ENCODE measurements at regions not wholly inside any gene's neighbourhood (a gene's known extent, or its start where the extent isn't known, plus 50 kb on each side); places are given as distances from the start of the nearest gene placed in this dataset.

DNA sequence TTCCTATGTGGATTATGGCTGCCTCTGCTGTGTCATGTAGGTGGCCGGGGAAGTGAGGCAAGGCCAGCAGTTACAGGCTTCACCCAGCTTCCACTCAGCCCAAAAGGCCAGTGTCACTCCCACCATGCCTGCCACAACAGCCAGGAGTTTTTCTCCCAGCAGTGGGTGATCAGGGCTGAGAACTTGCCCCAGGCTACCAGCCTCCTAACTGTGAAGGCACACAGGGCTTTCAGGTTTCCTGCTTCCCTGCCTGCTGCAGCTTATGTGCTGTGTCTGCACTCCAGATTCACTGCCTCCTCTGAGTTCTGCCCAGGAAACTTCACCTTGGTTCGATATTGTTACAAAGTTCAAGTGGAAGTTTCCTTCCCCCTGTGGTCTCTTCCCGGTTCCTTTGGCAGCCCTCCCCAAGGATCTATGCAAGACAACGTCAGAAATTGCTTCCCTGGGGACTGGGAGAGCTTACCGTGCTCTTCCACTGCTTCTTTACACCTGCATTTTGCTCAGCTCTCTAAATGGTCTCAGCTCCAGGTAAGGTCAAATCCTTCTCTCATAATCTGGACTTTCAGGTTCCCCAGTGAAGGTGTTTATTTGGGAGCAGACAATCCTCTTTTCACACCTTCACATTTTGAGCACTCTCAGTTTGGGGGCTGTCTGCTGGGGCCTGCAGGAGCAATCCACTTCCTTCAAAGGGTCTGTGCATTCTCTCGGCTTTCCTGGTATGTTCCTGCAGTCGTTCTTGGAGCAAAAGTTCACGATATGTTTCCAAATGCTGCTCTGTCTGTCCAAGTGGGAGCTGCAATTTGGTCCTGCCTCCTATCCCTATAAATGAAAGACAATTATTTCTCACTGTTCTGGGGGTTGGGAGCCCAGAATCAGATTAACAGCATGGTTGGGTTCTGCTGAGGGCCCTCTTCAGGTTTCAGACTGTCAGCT is 1730.1 kb upstream of the PRR20A start:
- no peak for ATAC-seq (ENCODE audit: poor library complexity)
- DNase-seq: no peak
- intact Hi-C loops (cut with DNase I): no loop called here

DNA sequence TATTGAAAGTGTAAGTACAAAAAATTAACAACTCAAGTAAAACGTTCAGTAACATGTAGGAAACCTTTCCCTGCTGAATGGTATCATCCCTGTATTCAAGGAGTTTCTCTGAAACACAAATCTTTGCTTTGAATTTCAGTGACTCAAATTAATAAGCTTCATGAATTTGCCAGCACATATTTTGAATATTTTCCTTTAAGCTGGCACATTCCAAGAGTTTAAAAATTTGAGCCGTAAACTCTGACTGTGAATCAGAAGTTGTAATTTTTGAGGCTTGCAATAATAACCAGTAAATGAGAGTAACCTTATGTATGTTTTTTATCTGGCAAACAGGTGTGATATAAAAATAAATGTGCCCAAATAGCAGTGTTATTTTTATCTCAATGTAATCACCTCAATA is 1722.6 kb upstream of the PRR20A start:
- DNase-seq: no peak
- intact Hi-C loops (cut with DNase I): no loop called here
- ATAC-seq (ENCODE audit: poor library complexity): no peak

DNA sequence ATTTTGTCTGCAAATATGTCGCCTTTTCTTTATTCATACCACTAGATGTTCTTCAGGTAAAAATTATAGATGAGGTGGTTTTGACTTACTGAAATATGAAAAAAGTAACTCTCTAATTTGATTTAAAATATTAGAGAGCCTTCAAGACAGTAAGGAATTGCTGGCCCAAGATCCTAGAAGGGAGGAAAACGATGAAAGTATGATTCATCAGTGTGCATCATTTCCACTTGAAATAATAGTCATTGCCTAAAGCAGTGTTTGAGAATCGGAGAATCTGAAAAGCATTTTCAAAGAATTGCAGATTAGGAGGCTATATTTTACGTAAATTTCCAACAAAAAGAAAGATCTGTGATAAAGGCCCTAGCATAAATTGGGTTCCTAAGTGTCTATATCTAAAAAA is 1707.9 kb upstream of the PRR20A start:
- DNase-seq (no peak), ATAC-seq (ENCODE audit: poor library complexity) (no peak)
- intact Hi-C loops (cut with DNase I): no loop called here

DNA sequence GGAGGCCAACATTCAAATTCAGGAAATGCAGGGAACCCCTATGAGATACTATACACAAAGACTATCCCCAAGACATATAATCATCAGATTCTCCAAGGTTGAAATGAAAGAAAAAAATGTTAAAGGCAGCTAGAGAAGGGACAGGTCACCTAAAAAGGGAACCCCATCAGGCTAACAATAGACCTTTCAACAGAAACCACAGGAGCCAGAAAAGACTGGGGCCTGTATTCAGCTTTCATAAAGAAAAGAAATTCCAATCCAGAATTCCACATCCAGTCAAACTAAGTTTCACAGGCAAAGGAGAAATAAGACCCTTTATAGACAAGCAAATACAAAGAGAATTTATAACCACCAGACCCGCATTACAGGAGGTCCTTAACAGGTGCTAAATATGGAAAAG is 1703.6 kb upstream of the PRR20A start:
- no peak for ATAC-seq (ENCODE audit: poor library complexity)
- intact Hi-C loops (cut with DNase I): no loop called here
- DNase-seq: no peak

DNA sequence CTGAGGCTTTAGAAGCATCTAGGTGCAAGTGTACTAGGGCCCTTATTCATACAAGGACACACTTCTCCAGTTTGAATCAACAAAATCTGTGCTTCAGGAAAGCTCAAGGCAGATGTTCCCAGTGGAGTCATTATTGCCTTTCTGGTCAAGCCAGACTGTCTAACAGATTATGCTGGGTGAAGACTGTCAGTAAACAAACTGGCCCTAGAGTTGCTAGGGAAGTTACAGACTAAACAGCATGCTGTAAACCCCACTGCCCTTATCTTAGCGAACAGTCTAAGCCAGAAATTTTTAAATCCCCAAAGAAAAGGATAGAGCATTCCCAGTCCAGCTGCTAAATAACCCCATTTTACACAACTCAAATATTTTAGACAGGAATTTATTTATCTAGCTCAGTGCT is 1701.3 kb upstream of the PRR20A start:
- DNase-seq: no peak
- ATAC-seq (ENCODE audit: poor library complexity): no peak
- intact Hi-C loops (cut with DNase I): no loop called here

DNA sequence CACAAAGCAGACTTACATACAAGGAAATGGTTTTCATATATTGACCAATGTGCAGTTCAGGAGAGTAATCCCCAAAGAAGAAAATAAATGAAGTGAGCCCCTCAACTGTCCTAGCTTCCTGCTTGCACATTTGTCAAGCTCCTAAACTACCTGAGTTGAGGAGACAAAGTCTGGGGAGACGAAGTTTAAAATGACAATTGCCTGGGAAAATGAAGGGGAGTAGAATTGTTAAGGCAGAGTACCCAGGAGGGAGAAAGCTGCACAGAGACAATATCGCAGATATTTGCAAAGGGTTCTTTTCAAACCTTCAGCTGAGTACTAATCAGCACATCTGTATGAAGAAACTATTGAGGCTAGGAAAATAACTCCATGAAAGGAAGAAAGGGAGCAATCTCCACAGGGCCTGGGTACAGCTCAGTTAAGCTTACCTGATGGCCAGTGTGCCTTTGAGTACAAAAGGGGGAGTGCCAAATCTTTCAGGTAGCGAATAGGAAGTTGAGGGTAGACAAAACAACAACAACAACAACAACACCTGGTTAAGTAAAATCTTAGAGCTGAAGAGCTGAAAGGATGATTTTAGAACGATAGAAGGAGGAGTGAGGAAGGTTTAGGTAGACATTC is 1700.1 kb upstream of the PRR20A start:
- intact Hi-C loops (cut with DNase I): no loop called here
- ATAC-seq (ENCODE audit: poor library complexity) (no peak), DNase-seq (no peak)

DNA sequence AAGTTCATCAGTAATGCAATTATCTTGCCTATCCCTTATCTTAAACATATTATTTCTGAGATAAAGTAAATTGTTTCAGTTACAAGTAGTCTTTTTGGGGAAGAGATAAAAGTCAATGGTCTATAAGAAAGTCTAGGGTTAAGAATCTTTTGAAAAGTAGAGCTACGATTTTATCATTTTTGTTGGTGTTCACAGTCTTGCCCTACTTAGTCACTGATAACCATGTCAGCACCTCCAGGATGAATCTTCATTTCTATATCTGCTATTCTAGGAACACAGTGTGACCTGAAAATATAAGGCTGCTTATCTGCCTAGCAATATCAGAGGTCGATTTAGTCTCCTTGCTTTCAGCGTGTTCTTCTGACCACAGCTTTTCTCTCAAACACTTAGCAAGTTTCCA is 1676.5 kb upstream of the PRR20A start:
- DNase-seq: no peak
- intact Hi-C loops (cut with DNase I): no loop called here
- ATAC-seq (ENCODE audit: poor library complexity): no peak

GRCh38 chr13:55467476-55467875 is 1673.2 kb upstream of the PRR20A start:
- ATAC-seq (ENCODE audit: poor library complexity) (no peak), DNase-seq (no peak)
- intact Hi-C loops (cut with DNase I): no loop called here

DNA sequence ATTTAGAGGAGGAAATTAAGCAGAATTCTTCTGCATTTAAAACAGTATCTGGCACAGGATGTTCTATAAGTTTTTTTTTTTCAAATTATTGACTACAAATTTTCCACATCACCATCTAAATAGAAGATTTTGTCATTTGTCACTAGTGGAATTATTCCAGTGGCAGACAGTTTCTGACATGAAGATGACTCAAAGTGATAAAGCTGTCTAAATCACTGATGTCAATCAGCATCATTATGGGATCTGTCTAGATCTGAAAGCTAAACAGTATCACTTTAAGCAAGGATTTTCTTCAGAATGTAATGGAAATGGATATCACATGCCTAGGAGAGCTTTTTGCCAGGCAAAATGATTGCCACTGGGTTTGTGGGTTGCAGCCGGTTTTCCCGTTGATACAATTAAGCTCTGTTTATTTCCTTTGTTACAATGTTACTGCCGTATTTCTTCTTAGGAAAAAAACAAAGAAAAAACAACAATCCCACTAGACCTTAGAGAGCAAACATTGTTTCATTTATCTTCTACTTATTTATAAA is 1657.0 kb upstream of the PRR20A start:
- no peak for DNase-seq
- intact Hi-C loops (cut with DNase I): no loop called here
- ATAC-seq (ENCODE audit: poor library complexity): no peak

- no peak for DNase-seq
- ATAC-seq (ENCODE audit: poor library complexity): no peak
- intact Hi-C loops (cut with DNase I): no loop called here
Measured at GRCh38 chr13:55493297-55493696, 1647.4 kb upstream of the PRR20A start.

- no peak for ATAC-seq (ENCODE audit: poor library complexity)
- intact Hi-C loops (cut with DNase I): no loop called here
- no peak for DNase-seq
Measured at GRCh38 chr13:55497486-55497885, 1643.2 kb upstream of the PRR20A start.

GRCh38 chr13:55500694-55501093 is 1640.0 kb upstream of the PRR20A start:
- ATAC-seq (ENCODE audit: poor library complexity): no peak
- intact Hi-C loops (cut with DNase I): no loop called here
- DNase-seq: no peak

DNA sequence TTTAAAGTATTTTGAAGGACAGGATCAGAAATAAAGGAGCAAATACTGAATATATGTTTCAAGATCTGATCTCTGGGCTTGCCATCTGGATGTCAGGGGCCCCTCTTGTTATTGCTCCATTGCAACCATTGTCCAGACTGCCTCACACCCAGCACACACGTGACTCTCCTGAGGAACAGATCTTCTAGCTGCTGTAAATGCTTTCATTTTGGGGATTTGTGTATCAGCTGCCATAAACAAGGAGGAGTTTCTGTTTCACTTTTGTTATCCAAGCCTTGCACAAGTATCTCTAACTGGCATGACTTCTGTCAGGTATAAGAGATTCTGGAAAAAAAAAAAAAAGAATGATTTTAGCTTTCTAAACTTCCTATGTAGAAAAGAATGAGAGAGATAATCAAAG is 1624.1 kb upstream of the PRR20A start:
- ATAC-seq (ENCODE audit: poor library complexity): no peak
- no peak for DNase-seq
- intact Hi-C loops (cut with DNase I): no loop called here

DNA sequence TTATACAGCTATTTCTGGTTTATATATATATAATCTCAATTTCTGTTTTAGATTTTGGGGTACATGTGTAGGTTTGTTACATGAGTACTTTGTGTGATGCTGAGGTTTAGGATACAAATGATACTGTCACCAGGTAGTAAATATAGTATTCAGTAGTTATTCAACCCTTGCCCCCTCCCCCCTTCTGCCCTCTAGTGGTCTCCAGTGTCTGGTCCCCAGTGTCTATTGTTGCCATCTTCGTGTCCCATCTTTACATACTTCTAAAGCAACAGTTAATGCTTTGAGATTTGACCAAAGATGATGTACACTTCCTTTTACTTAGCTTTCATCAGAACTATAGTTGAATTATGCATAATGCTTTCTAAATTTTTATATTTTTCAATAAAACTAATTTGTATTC is 1623.4 kb upstream of the PRR20A start:
- intact Hi-C loops (cut with DNase I): no loop called here
- DNase-seq (no peak), ATAC-seq (ENCODE audit: poor library complexity) (no peak)

DNA sequence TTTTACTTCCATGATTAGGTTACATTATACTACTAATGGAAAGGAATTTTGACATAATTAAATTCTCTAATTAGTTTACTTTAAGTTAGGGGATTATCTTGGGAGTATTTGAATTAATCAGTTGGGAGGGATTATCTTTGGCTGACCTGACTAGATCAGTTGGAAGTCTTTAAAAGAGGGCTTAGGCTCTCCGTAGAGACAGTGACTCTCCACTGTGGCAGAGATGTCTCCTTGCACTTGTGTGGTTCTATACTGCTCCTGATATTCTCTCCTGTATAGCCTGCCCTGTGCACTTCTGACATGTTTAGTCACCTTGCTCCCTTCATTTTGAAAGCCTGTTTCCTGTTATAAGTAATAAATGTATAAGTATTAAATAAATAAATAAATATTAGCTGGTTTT is 1612.3 kb upstream of the PRR20A start:
- no peak for ATAC-seq (ENCODE audit: poor library complexity)
- DNase-seq: no peak
- intact Hi-C loops (cut with DNase I): no loop called here

DNA sequence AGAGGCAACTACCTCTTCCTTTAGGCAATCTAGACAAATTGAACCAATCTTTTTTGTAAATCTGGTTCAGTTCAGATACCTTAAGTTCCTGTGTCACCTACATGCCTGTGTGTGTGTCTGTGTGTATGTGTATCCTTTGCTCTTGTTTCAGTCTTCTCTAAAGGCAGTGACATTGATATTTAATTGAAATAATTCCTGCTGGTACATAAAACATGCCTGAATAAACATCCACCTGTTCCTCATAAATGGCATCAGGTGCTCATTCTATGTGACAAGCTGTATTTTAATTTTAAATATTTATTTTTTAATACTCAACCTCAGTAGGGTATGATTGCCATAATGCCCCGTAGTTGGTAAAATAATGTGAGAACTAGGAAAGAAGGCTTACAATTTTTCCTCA is 1606.4 kb upstream of the PRR20A start:
- intact Hi-C loops (cut with DNase I): no loop called here
- ATAC-seq (ENCODE audit: poor library complexity): no peak
- DNase-seq: no peak

- ATAC-seq (ENCODE audit: poor library complexity): no peak
- intact Hi-C loops (cut with DNase I): no loop called here
- DNase-seq: no peak
Measured at GRCh38 chr13:55538424-55538823, 1602.3 kb upstream of the PRR20A start.

- ATAC-seq (ENCODE audit: poor library complexity) (no peak), DNase-seq (no peak)
- intact Hi-C loops (cut with DNase I): no loop called here
Measured at GRCh38 chr13:55543053-55543452, 1597.7 kb upstream of the PRR20A start.

DNA sequence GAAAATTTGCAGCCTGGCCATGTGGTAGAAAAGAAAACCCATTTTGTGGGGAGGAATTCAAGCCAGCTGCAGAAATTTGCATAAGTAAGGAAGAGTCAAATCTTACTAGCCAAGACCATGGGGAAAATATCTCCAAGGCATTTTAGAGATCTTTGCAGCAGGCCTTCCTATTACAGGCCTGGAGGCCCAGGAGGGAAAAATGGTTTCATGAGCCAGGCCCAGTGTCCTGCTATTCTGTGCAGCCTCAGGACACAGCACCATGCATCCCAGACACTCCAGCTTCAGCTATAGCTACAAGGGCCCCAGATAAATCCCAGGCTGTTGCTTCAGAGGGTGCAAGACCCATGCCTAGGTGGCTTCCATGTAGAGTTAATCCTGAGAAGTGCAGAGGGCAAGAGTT is 1590.1 kb upstream of the PRR20A start:
- no peak for ATAC-seq (ENCODE audit: poor library complexity)
- intact Hi-C loops (cut with DNase I): no loop called here
- DNase-seq: no peak

DNA sequence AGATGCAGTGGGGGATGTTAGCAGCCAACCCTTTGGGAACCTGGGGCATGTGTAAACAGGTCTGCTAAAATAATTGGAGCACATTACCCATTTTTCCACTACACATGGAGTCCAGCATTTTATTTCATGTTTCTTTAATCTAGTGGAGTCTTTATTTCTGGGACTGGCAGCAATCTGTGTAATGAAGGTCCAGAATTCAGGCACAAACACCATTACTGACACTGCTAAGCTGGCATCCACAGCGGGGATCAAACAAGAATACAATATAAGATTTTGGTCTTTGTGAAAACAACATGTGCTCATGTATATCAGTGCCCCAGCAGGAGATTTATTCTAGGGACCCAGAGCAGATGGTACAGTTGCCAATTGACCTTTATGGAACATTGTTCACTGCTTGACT is 1587.0 kb upstream of the PRR20A start:
- no peak for DNase-seq
- intact Hi-C loops (cut with DNase I): no loop called here
- no peak for ATAC-seq (ENCODE audit: poor library complexity)
